ENCODE measurements at regions not wholly inside any gene's neighbourhood (a gene's known extent, or its start where the extent isn't known, plus 50 kb on each side); places are given as distances from the start of the nearest gene placed in this dataset.

- Histone ChIP-seq H3K4me1 (ENCODE audit: insufficient read depth, low read length, poor library complexity, severe bottlenecking) (peaks cover 25% of the 10 kb centered on the region), H3K27me3 (replicated peaks; ENCODE audit: insufficient read depth, low read depth, low read length, poor library complexity) (no peaks in the 10 kb centered on the region), H3K36me3 (ENCODE audit: insufficient read depth, low read length, poor library complexity, severe bottlenecking) (no peaks in the 10 kb centered on the region), H3K9me3 (ENCODE audit: low read depth, low read length, poor library complexity, severe bottlenecking) (no peaks in the 10 kb centered on the region), H3K27ac (ENCODE audit: low read depth, low read length, poor library complexity, severe bottlenecking) (no peak overlapping the region), H3K4me3 (ENCODE audit: low read depth, low read length, poor library complexity, severe bottlenecking) (no peak overlapping the region)
- intact Hi-C loops (cut with micrococcal nuclease; ENCODE audit: unreplicated experiment): no loop called here
- POLR2A ChIA-PET (ENCODE audit: low non-redundant PET): no interaction called here
- CTCF ChIA-PET: no interaction called here
- DNase-seq (ENCODE audit: low spot score): no peak
- BruUV-seq (replicated peaks): no TSS peak
- no peak for TF ChIP-seq EZH2 (IDR thresholded peaks at IDR 0.05; ENCODE audit: borderline replicate concordance, low read depth, low read length, poor library complexity, severe bottlenecking)
- TF ChIP-seq CTCF (conservative IDR thresholded peaks at IDR 0.05; ENCODE audit: low read depth, low read length): no peak
Measured at GRCh38 chr17:27986805-27987684, 55.4 kb upstream of the NLK start.

GRCh38 chr17:27989046-27989445 lies 53.4 kb upstream of the NLK start:
- intact Hi-C loops (cut with micrococcal nuclease; ENCODE audit: unreplicated experiment): no loop called here
- CTCF ChIA-PET: no interaction called here
- POLR2A ChIA-PET (ENCODE audit: low non-redundant PET): no interaction called here

GRCh38 chr17:27990100-27990499 lies 52.4 kb upstream of the NLK start:
- intact Hi-C loops (cut with micrococcal nuclease; ENCODE audit: unreplicated experiment): no loop called here
- BruUV-seq (replicated peaks): no TSS peak
- ChIA-PET POLR2A (ENCODE audit: low non-redundant PET) (no interaction called here), CTCF (no interaction called here)
- TF ChIP-seq CTCF (conservative IDR thresholded peaks at IDR 0.05; ENCODE audit: low read depth, low read length) (no peak), EZH2 (IDR thresholded peaks at IDR 0.05; ENCODE audit: borderline replicate concordance, low read depth, low read length, poor library complexity, severe bottlenecking) (no peak)
- H3K27me3 ChIP-seq (replicated peaks; ENCODE audit: insufficient read depth, low read depth, low read length, poor library complexity): no peaks in the 10 kb centered on the region
- no peaks in the 10 kb centered on the region for H3K36me3 ChIP-seq (ENCODE audit: insufficient read depth, low read length, poor library complexity, severe bottlenecking)
- peaks cover 16% of the 10 kb centered on the region for H3K4me1 ChIP-seq (ENCODE audit: insufficient read depth, low read length, poor library complexity, severe bottlenecking)
- H3K27ac ChIP-seq (ENCODE audit: low read depth, low read length, poor library complexity, severe bottlenecking): no peak overlapping the region
- DNase-seq (ENCODE audit: low spot score): no peak
- H3K9me3 ChIP-seq (ENCODE audit: low read depth, low read length, poor library complexity, severe bottlenecking): no peaks in the 10 kb centered on the region
- no peak overlapping the region for H3K4me3 ChIP-seq (ENCODE audit: low read depth, low read length, poor library complexity, severe bottlenecking)

More at GRCh38 chr17:27989046-27989445, 53.4 kb upstream of the NLK start:
- Histone ChIP-seq H3K9me3 (ENCODE audit: low read depth, low read length, poor library complexity, severe bottlenecking) (no peaks in the 10 kb centered on the region), H3K4me3 (ENCODE audit: low read depth, low read length, poor library complexity, severe bottlenecking) (no peak overlapping the region), H3K4me1 (ENCODE audit: insufficient read depth, low read length, poor library complexity, severe bottlenecking) (peaks cover 25% of the 10 kb centered on the region), H3K27ac (ENCODE audit: low read depth, low read length, poor library complexity, severe bottlenecking) (no peak overlapping the region), H3K36me3 (ENCODE audit: insufficient read depth, low read length, poor library complexity, severe bottlenecking) (no peaks in the 10 kb centered on the region), H3K27me3 (replicated peaks; ENCODE audit: insufficient read depth, low read depth, low read length, poor library complexity) (no peaks in the 10 kb centered on the region)
- TF ChIP-seq EZH2 (IDR thresholded peaks at IDR 0.05; ENCODE audit: borderline replicate concordance, low read depth, low read length, poor library complexity, severe bottlenecking) (no peak), CTCF (conservative IDR thresholded peaks at IDR 0.05; ENCODE audit: low read depth, low read length) (no peak)
- BruUV-seq (replicated peaks): no TSS peak
- DNase-seq (ENCODE audit: low spot score): no peak
